Fibroblast of lung (primary cell): ENCODE measurements at regions not wholly inside any gene's neighbourhood (a gene's known extent, or its start where the extent isn't known, plus 50 kb on each side); places are given as distances from the start of the nearest gene placed in this dataset.
A peak's percentile ranks its signal among the peaks of the same experiment; 100 is the strongest.
"Not testable (repeated sequence)": the region's sequence is repeated elsewhere in the genome, so short reads cannot be mapped to it uniquely, and the experiment has no call there.

Source experiments
- DNase-seq, 2 donors: peaks; one replicate each; pipeline versions ENCODE4 v3.0.0 to v3.0.0-alpha.2; 2010; ENCODE audit warnings: low read depth in 2 of 2
- H2AFZ ChIP-seq: 2 replicates; pipeline ENCODE4 v1.5.1; 2012; ENCODE audit warnings: low read length, control low read depth, inconsistent platforms
- H3K27ac ChIP-seq: 2 replicates; pipeline ENCODE4 v1.5.1; 2011; ENCODE audit warnings: low read length, control low read depth; ENCODE audit not compliant: insufficient read depth
- H3K27me3 ChIP-seq: 2 replicates; pipeline ENCODE4 v1.5.1; 2011; ENCODE audit warnings: mild to moderate bottlenecking, low read length; ENCODE audit not compliant: control insufficient read depth, insufficient read depth
- H3K36me3 ChIP-seq: 2 replicates; pipeline ENCODE4 v1.5.1; 2011; ENCODE audit warnings: low read length; ENCODE audit not compliant: control insufficient read depth, insufficient read depth
- H3K4me1 ChIP-seq: 2 replicates; pipeline ENCODE4 v1.5.1; 2011; ENCODE audit warnings: low read length; ENCODE audit not compliant: control insufficient read depth, insufficient read depth; ENCODE audit errors: extremely low read depth
- H3K4me2 ChIP-seq: 2 replicates; pipeline ENCODE4 v1.5.1; 2011; ENCODE audit warnings: low read length, control low read depth; ENCODE audit not compliant: insufficient read depth; ENCODE audit errors: extremely low read depth
- H3K4me3 ChIP-seq, 4 experiments: fragments of 200-600 bp in 1 of 4; sonication (generic) in 1 of 4; replicated peaks in 1 of 4; 2 replicates each; pipeline ENCODE4 v1.5.1; 2011 to 2016; ENCODE audit warnings: low read length in 4 of 4, low read depth in 3 of 4, mild to moderate bottlenecking in 3 of 4, control low read depth in 2 of 4, inconsistent platforms in 1 of 4, mixed read lengths in 1 of 4; ENCODE audit not compliant: insufficient read depth in 1 of 4; ENCODE audit errors: control extremely low read depth in 1 of 4
- H3K79me2 ChIP-seq: 2 replicates; pipeline ENCODE4 v1.5.1; 2012; ENCODE audit warnings: mild to moderate bottlenecking, low read length, inconsistent platforms; ENCODE audit not compliant: control insufficient read depth, insufficient read depth
- H3K9ac ChIP-seq: 2 replicates; pipeline ENCODE4 v1.5.1; 2011; ENCODE audit warnings: mild to moderate bottlenecking, low read length, control low read depth; ENCODE audit not compliant: insufficient read depth
- H3K9me3 ChIP-seq: 2 replicates; pipeline ENCODE4 v1.5.1; 2012; ENCODE audit warnings: low read depth, low read length; ENCODE audit not compliant: control insufficient read depth, insufficient read depth
- H4K20me1 ChIP-seq: 2 replicates; pipeline ENCODE4 v1.5.1; 2011; ENCODE audit warnings: low read length; ENCODE audit not compliant: control insufficient read depth, insufficient read depth; ENCODE audit errors: extremely low read depth
- CTCF ChIP-seq, 2 donors: IDR thresholded peaks in 1 of 2; conservative IDR thresholded peaks in 1 of 2; 1 replicate in 1 of 2; 2 replicates in 1 of 2; pipeline ENCODE4 v1.5.1; 2011 to 2012; ENCODE audit warnings: low read length in 2 of 2, control low read depth in 1 of 2, inconsistent platforms in 1 of 2, low read depth in 1 of 2, mild to moderate bottlenecking in 1 of 2
- EZH2 ChIP-seq: IDR thresholded peaks from 2 replicates; pipeline ENCODE4 v1.5.1; 2012; ENCODE audit warnings: low read length, control low read depth, mild to moderate bottlenecking; ENCODE audit errors: missing control alignments

GRCh38 chr14:71250791-71251190 lies 343.5 kb downstream of the PCNX1 start:
- H3K4me1 ChIP-seq, result no peaks in the 10 kb centered on the region
- H3K4me3 ChIP-seq, result no peak overlapping the region
- no peaks in the 10 kb centered on the region for H3K27me3 ChIP-seq
- no peaks in the 10 kb centered on the region for H3K9me3 ChIP-seq
- no peaks in the 10 kb centered on the region for H4K20me1 ChIP-seq
- H3K9ac ChIP-seq, result no peak overlapping the region
- H3K27ac ChIP-seq, result no peak overlapping the region
- no peaks in the 10 kb centered on the region for H3K36me3 ChIP-seq
- no peak for DNase-seq
- TF ChIP-seq CTCF (conservative IDR thresholded peaks at IDR 0.05 in 1 of 2, IDR thresholded peaks at IDR 0.05 in 1 of 2; ENCODE audit: low read depth in 1 of 2, low read length in 2 of 2) (no peak), EZH2 (no peak)
- H3K4me2 ChIP-seq, result no peak overlapping the region
- H2AFZ ChIP-seq, result no peak overlapping the region
- H3K79me2 ChIP-seq, result no peaks in the 10 kb centered on the region

- H3K4me2 ChIP-seq, H3K27ac ChIP-seq, H3K9ac ChIP-seq, H3K36me3 ChIP-seq, H2AFZ ChIP-seq, H3K9me3 ChIP-seq, DNase-seq, H3K79me2 ChIP-seq, H3K4me1 ChIP-seq, H3K27me3 ChIP-seq, H4K20me1 ChIP-seq: not testable (repeated sequence)
- H3K4me3 ChIP-seq, result peak overlapping the region in 1 of 4 experiments; percentile 21
Observed at GRCh38 chr14:71254091-71254719, 346.9 kb downstream of the PCNX1 start.

GRCh38 chr14:71261206-71261605 lies 353.9 kb downstream of the PCNX1 start:
- Histone ChIP-seq H3K9ac (no peak overlapping the region), H3K9me3 (no peaks in the 10 kb centered on the region), H3K27ac (no peak overlapping the region), H3K79me2 (no peaks in the 10 kb centered on the region), H4K20me1 (no peaks in the 10 kb centered on the region), H3K4me2 (no peak overlapping the region), H2AFZ (no peak overlapping the region), H3K27me3 (no peaks in the 10 kb centered on the region), H3K4me1 (no peaks in the 10 kb centered on the region), H3K4me3 (no peak overlapping the region), H3K36me3 (no peaks in the 10 kb centered on the region)
- DNase-seq, result peak in 1 of 2 donors; percentile 86
- no peak for TF ChIP-seq EZH2
- TF ChIP-seq CTCF (conservative IDR thresholded peaks at IDR 0.05 in 1 of 2, IDR thresholded peaks at IDR 0.05 in 1 of 2; ENCODE audit: low read depth in 1 of 2, low read length in 2 of 2), result no peak
